CD4-positive, alpha-beta T cell treated with Interleukin-15 for 1 hour (primary cell): ENCODE measurements at regions not wholly inside any gene's neighbourhood (a gene's known extent, or its start where the extent isn't known, plus 50 kb on each side); places are given as distances from the start of the nearest gene placed in this dataset.

Experiments
- DNase-seq: peaks from one replicate; pipeline ENCODE4 v3.0.0-alpha.2; 2020

- DNase-seq, result no peak
Measured at GRCh38 chr22:48548391-48548790, 1279.3 kb downstream of the BRD1 start.

DNA sequence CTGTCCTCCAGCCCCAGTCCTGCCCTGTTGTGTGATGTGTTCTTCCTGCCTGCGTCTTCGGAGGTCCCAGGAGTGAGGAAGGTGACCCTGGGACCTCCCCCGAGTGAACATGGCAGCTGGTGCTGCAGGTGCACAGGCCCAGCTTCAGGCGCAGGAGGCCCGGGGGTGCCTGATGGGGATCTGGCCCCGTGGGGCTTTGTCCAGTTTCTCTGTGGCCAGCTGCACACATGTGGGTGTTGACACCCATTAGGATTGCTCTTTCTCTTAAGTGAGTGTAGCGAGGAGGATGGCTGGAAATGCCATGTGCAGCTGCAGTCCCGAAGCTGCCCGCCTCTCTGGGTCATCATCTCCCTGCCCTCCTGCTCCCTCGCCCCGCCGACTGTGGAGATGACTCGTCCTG, 1279.7 kb downstream of the BRD1 start:
- DNase-seq, result no peak

- DNase-seq, result no peak
Measured at GRCh38 chr22:48546653-48547424, 1280.8 kb downstream of the BRD1 start.

DNA sequence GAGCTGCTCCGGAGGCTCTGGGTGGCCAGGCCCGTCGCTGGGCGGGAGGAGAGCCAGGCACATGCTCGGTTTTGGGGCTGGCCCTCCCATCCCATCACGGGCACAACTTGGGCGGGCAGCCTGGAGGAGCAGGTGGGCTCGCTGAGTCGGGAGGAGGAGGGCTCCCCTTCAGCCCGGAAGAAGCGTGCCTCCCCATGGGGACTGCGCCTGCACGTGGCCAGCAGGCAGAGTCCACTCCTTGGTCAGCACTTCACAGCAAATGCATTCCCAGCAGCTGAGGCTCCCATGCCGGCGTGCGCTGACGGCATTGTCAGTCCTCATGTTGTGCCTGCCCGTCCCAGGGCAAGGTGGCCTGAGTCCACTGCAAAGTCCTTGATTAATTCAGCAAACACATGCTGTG, 1281.7 kb downstream of the BRD1 start:
- DNase-seq, result no peak

- DNase-seq, result no peak
Measured at GRCh38 chr22:48541401-48542098, 1286.1 kb downstream of the BRD1 start.

- DNase-seq, result no peak
Measured at GRCh38 chr22:48539261-48539660, 1288.4 kb downstream of the BRD1 start.

GRCh38 chr22:48538291-48538820, 1289.3 kb downstream of the BRD1 start:
- DNase-seq, result no peak

GRCh38 chr22:48537343-48537680, 1290.4 kb downstream of the BRD1 start:
- no peak for DNase-seq

- no peak for DNase-seq
Measured at GRCh38 chr22:48536541-48537342, 1290.9 kb downstream of the BRD1 start.

DNA sequence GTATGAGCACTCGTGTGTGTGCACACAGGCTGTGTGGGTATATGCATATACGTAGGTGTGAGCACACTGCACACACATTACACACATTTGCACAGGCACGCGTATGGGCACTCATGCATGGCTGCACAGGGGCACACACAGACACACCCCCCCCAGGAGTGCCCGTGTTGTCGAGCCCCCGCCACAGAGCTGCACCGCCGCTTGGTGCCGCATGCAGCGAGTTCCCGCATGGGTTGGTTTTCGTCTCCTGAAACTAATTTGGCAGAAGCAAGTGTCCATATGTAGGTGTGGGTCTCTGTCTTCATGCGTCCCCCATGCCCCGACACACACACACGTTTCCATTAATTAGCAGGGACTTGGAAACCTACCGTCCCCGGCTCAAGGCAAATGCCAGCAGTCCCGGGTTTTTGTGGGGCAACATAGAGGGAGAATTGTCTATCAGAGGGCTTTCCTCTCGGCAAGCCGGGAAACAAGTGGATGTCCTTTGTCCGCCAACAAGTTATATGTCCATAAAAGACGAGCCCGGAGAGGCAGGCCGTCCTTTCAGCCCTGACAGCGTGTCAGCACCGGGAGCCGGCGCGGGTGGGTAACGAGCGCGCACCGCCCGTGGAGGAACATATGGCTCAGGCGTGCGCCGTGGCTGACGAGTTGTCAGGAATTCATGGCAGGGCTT, 1291.7 kb downstream of the BRD1 start:
- no peak for DNase-seq

- DNase-seq, result no peak
Measured at GRCh38 chr22:48534395-48534958, 1293.2 kb downstream of the BRD1 start.

DNA sequence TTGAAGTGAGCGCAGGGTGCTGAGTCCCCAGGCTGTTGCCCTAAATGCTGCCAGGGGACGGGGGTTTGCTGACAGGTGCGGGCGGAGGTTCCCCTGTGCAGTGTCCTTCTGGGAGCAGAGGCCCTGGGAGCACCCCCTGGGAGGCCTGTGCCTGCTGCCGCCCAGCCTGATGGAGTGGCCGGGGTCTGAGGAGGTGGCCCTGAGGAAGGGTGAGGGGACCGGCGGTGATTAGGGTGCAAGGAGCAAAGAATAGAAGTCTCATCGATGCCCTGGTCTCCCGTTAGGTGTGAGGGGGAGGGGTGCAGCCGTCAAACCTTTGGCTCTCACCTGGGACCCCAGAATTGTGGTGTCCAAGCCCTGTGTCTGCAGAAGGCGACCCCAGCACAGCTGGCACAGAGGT, 1294.7 kb downstream of the BRD1 start:
- DNase-seq, result no peak

DNA sequence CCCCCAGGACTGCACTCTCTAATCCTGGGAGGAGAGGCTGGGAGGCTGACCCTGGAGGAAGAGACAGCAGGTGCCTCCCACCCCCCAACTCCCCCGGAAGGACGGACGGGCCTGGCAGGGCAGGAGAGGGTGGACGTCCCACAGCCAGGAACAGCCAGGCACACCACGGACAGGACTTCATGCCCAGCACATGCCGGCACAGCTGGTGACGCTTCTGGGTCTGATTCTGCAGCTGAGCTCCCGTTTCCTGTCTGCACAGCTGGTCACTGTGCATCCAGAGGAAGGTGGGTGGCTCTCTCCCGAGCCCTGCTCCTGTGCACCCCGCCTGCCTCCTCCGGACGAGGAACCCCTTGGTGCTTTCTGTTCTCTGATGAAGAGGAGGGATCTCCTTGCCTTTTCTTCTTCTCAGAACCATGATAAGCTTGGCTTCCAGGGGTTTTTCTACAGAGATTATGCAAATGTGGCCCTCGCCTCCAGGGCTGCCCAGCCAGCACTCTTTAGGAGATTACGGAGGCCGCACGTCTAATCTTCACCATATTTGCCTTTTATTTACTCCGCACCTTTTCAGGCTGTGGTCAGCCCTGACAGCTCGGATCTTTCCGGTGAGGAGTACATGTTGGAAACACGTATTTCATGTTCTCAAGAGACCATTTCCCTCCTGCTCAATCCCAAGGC, 1295.8 kb downstream of the BRD1 start:
- DNase-seq, result no peak

GRCh38 chr22:48531108-48531507, 1296.6 kb downstream of the BRD1 start:
- no peak for DNase-seq

DNA sequence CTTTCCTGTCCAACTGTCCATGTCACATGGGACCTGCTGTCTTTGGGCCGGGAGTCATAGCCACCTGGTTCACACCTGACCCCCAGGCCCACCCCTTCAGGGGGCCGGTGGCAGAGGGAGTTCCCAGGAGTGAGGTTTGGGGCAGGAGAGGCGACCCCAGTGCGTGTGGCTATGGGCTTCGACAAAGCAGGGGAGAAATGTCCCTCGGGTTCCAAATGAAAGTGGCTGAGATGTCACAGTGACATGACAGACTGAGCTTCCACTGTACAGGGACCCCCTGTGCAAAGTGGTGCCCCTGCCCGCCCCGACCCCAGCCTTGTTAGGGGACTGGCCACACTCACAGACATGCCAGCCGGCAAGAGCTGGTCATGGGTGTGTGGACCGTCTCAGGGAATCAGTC, 1297.0 kb downstream of the BRD1 start:
- DNase-seq, result no peak

GRCh38 chr22:48528221-48528915, 1299.3 kb downstream of the BRD1 start:
- no peak for DNase-seq

GRCh38 chr22:48523761-48524160, 1303.9 kb downstream of the BRD1 start:
- DNase-seq, result no peak

DNA sequence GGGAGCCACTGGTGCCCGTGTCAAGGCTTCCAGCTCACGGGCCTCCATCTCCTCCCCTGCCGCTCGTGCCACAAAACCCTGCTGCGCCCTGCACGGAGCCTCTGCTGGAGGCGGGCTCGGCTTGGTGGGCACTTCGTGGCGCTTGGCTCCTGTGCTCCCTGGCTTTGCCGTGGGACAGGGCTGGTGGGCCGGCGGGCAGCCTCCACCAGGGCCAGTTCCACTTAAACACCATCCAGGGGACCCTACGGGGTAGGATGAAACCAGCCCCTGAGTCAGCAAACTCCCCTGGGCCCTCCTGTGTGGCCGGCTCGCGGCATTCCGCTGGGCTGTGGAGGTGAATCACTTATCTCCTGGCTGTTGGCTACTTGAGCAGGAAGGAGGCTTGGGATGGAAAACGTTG, 1304.6 kb downstream of the BRD1 start:
- no peak for DNase-seq

DNA sequence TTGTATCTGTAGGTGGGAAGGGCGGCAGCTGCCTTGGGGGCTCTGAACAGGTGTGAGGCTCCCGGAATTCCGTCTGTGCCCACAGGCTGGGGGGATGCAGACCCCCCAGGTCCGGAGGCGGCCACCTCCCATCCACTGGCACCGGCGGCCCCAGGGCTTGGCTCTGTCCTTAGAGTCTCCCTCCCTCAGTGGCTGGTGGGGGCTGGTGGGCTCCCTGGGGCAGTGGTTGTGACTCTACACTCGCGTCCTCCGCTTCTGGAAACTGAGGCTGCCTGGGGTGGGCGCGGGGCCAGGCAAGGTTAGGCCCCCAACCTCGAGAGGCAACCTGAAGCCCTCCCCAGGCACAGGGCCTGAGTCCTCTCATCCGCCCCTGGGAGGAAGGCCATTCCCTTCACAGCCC, 1305.4 kb downstream of the BRD1 start:
- DNase-seq, result no peak

DNA sequence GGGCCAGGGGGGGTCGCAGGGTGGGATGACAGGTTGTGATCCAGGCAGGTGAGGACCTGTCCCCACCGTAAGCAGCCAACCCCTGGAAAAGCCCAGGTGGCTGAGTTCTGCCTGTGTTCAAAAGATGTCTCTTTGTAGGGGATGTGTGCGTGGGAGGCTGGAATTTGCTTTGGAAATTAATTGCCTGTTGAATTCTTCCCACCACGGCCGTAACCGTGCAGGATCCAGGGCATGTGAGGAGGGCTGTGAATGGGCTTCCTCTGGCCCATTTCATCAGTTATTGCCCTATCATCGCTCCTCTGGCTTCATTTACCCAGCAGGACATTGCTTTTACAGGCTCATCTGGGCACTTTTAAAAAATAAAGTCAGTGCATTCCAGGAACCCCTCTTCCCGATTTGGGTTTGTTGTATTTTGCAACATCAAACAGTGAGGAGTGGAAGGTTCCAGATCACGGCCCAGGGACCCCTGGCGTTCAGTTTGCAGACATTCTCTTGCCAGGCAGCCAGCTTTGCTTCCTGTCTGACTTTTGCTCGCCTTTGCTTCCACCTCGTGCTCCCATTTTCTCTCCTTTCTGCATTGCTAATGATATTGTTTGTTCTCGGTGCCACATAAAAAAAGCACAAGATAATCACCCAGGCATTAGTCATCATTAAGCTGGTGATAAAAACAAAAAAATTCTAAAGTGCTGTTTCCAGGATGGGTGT, 1306.6 kb downstream of the BRD1 start:
- no peak for DNase-seq

GRCh38 chr22:48520207-48520606, 1307.5 kb downstream of the BRD1 start:
- no peak for DNase-seq
